Neuron (in vitro differentiated cells): ENCODE measurements at regions not wholly inside any gene's neighbourhood (a gene's known extent, or its start where the extent isn't known, plus 50 kb on each side); places are given as distances from the start of the nearest gene placed in this dataset.

Source experiments
- H2AFZ ChIP-seq: one replicate; pipeline ENCODE4 v1.6.1; 2013; ENCODE audit warnings: low read depth, mild to moderate bottlenecking, inconsistent platforms, low read length, moderate library complexity
- H3K27me3 ChIP-seq: one replicate; pipeline ENCODE4 v1.6.1; 2013; ENCODE audit warnings: low read length; ENCODE audit not compliant: insufficient read depth
- H3K36me3 ChIP-seq: one replicate; pipeline ENCODE4 v1.6.1; 2013; ENCODE audit warnings: low read length; ENCODE audit not compliant: insufficient read depth
- H3K4me1 ChIP-seq: one replicate; pipeline ENCODE4 v1.6.1; 2013; ENCODE audit warnings: low read length; ENCODE audit not compliant: insufficient read depth
- H3K4me3 ChIP-seq: 2 replicates; pipeline ENCODE4 v1.5.1; 2013; ENCODE audit warnings: mild to moderate bottlenecking, low read length, moderate library complexity
- H3K9me3 ChIP-seq: one replicate; pipeline ENCODE4 v1.6.1; 2013; ENCODE audit warnings: low read length

DNA sequence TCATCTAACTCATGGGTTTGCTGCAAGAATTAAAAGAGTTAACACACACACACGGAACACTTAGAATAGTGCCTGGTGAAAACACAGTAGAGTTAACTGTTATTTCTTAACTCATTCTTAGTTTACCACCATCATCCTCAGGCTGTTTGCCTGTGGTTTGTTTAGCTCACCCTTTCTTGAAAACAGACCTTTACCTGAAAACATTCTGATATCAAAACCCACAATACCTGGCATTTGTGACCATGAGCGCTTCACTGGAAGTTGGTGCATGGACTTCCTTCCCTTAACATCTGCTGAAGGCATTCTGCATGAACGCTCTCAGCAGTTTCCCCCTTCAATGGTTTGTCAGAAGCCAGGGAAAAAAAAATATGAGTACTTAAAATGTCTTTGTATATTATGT lies 256.0 kb downstream of the ETS1 start:
- Histone ChIP-seq H3K4me1 (peaks cover 28% of the 10 kb centered on the region), H3K4me3 (no peak overlapping the region), H3K36me3 (no peaks in the 10 kb centered on the region), H3K27me3 (no peaks in the 10 kb centered on the region), H3K9me3 (no peaks in the 10 kb centered on the region), H2AFZ (no peak overlapping the region)

DNA sequence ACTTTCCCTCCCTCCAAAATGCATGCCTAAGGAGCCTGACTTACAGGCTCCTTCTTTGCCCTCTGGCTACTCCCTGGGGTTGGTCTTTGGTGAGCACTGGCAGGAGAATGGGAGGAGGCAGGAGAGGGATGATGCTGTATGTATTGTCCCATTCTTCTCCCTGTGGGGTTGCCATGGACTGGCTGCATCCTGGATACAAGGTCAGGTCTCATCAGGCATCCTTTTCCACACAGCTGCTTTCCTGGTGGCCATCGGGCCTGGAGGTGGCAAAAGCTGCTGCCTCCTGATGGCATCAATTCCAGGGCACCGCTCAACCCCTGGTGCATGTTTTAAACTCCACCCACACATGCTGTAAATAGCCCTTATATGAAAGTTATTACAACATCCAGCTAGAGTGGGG lies 257.2 kb downstream of the ETS1 start:
- no peaks in the 10 kb centered on the region for H3K36me3 ChIP-seq
- H3K4me1 ChIP-seq = peaks cover 17% of the 10 kb centered on the region
- H2AFZ ChIP-seq = no peak overlapping the region
- no peak overlapping the region for H3K4me3 ChIP-seq
- no peaks in the 10 kb centered on the region for H3K27me3 ChIP-seq
- no peaks in the 10 kb centered on the region for H3K9me3 ChIP-seq

DNA sequence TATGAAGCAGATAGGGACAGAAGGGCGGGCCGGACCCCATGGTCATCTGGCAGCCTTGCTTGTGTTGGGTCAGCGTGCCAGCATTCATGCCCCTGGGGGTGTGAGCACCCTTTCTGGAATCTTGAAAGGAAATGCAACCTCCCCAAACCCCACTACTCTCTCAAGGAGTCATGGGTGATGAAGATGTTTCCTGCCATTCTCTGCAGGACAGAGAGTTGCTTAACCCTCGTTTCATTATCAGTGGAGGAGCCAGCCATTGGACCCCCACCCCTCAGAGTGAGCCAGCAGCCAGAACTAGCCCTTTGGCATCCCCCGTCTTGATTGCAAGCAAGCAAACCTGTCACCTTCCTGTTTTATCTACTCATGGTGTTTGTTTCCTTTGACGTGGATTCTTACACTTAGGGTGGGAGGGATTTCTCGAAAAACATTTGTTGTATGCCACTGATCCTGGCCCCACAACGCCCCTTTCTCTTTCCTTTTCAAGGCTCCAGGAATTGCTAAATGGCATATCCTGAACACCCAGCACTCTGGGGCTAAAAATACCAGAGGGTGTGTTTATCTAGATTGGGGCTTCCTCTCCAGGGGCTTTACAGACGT lies 258.3 kb downstream of the ETS1 start:
- H3K4me1 ChIP-seq = peaks cover 6% of the 10 kb centered on the region
- H3K9me3 ChIP-seq = no peaks in the 10 kb centered on the region
- H3K4me3 ChIP-seq = no peak overlapping the region
- no peaks in the 10 kb centered on the region for H3K36me3 ChIP-seq
- H2AFZ ChIP-seq = no peak overlapping the region
- no peaks in the 10 kb centered on the region for H3K27me3 ChIP-seq

DNA sequence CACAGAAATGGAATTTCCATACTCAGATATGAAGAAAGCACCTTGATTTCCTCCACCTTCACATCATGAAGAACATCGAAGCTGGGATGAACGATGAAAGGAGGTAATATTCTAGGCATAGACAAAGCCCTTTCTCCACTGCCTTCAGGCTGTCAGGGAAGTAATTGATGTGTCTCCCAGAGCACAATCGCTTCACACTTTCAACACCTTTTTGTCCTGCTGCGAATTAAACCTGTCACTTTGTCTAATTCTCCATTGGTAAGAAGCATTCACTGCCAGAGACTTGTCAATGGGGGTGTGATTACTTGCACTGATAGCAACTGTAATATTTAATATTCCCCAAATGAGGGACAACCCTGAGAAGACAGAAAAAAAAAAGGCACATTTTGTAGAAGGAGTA lies 260.1 kb downstream of the ETS1 start:
- Histone ChIP-seq H2AFZ (no peak overlapping the region), H3K4me1 (no peaks in the 10 kb centered on the region), H3K27me3 (no peaks in the 10 kb centered on the region), H3K4me3 (no peak overlapping the region), H3K9me3 (no peaks in the 10 kb centered on the region), H3K36me3 (no peaks in the 10 kb centered on the region)

DNA sequence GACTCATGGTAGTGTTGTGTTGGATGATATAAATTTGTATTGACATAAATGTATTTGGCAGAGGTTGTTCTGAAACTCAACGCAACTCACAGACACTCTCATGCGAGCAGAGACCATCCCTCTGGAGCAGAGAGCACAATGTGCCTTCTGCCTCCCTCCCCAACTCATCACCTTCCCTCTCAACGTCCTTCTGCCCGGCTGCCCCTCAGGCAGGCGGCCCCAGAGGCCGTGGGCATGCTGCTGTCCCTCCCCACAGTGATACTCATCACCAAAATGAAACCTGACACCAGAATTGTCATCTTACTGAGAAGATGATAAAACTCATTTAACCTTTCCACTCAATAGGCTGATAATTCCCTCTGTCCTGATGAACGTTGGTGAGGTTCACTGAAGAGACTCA lies 260.6 kb downstream of the ETS1 start:
- no peak overlapping the region for H3K4me3 ChIP-seq
- no peak overlapping the region for H2AFZ ChIP-seq
- no peaks in the 10 kb centered on the region for H3K4me1 ChIP-seq
- H3K36me3 ChIP-seq = no peaks in the 10 kb centered on the region
- no peaks in the 10 kb centered on the region for H3K27me3 ChIP-seq
- H3K9me3 ChIP-seq = no peaks in the 10 kb centered on the region

DNA sequence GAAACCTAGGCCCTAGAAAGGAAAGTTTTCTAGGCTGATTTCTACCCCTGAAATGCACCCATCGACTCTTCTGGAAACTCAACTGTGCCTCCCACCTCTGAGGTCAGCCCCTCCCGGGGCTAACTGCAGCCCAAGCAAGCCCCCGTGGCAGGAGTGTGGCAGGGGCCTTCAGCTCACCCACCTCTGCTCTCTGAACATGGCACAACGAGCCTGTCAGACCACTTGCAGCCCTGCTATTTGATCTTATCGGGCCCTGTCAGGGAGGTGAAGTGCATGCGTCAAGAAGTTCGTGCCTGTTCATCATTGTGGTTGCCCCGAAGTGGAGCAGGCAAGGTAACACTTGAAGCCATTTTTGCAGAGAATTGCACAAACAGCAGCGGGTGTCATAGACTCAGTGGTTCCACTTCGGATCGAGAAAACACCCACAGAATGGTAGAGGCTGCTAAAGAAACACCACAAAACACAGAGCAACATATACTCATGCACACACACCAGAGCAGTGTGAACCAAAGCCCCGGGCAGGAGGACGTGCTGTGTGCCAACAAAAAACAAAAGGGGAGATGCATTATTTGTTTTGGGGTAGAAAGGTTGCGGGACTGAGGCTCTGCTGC lies 262.7 kb downstream of the ETS1 start:
- Histone ChIP-seq H3K4me1 (peaks cover 6% of the 10 kb centered on the region), H3K9me3 (no peaks in the 10 kb centered on the region), H2AFZ (no peak overlapping the region), H3K27me3 (no peaks in the 10 kb centered on the region), H3K4me3 (no peak overlapping the region), H3K36me3 (no peaks in the 10 kb centered on the region)

- H3K4me1 ChIP-seq = peaks cover 6% of the 10 kb centered on the region
- H3K36me3 ChIP-seq = no peaks in the 10 kb centered on the region
- H3K4me3 ChIP-seq = no peak overlapping the region
- H2AFZ ChIP-seq = no peak overlapping the region
- H3K9me3 ChIP-seq = no peaks in the 10 kb centered on the region
- no peaks in the 10 kb centered on the region for H3K27me3 ChIP-seq
These were observed 263.3 kb downstream of the ETS1 start for GRCh38 chr11:128324051-128324481.

GRCh38 chr11:128323381-128323780 lies 264.0 kb downstream of the ETS1 start:
- H3K36me3 ChIP-seq = no peaks in the 10 kb centered on the region
- H3K4me3 ChIP-seq = no peak overlapping the region
- H3K4me1 ChIP-seq = peaks cover 6% of the 10 kb centered on the region
- H3K9me3 ChIP-seq = no peaks in the 10 kb centered on the region
- no peaks in the 10 kb centered on the region for H3K27me3 ChIP-seq
- no peak overlapping the region for H2AFZ ChIP-seq

- Histone ChIP-seq H3K4me1 (peaks cover 6% of the 10 kb centered on the region), H3K36me3 (no peaks in the 10 kb centered on the region), H2AFZ (no peak overlapping the region), H3K27me3 (no peaks in the 10 kb centered on the region), H3K9me3 (peaks cover 3% of the 10 kb centered on the region), H3K4me3 (no peak overlapping the region)
These were observed 268.4 kb downstream of the ETS1 start for GRCh38 chr11:128318856-128319474.

GRCh38 chr11:128316541-128317227 lies 270.7 kb downstream of the ETS1 start:
- Histone ChIP-seq H3K27me3 (no peaks in the 10 kb centered on the region), H3K36me3 (no peaks in the 10 kb centered on the region)

GRCh38 chr11:128315933-128316332 lies 271.4 kb downstream of the ETS1 start:
- Histone ChIP-seq H3K4me3 (no peak overlapping the region), H3K4me1 (no peaks in the 10 kb centered on the region), H3K9me3 (peaks cover 3% of the 10 kb centered on the region), H3K36me3 (no peaks in the 10 kb centered on the region), H2AFZ (no peak overlapping the region), H3K27me3 (no peaks in the 10 kb centered on the region)

More at GRCh38 chr11:128316541-128317227, 270.7 kb downstream of the ETS1 start:
- Histone ChIP-seq H3K4me1 (peaks cover 5% of the 10 kb centered on the region), H3K4me3 (no peak overlapping the region), H3K9me3 (peaks cover 3% of the 10 kb centered on the region), H2AFZ (no peak overlapping the region)

GRCh38 chr11:128313931-128314330 lies 273.4 kb downstream of the ETS1 start:
- Histone ChIP-seq H3K4me3 (no peak overlapping the region), H3K27me3 (no peaks in the 10 kb centered on the region)

More at GRCh38 chr11:128313931-128314330, 273.4 kb downstream of the ETS1 start:
- Histone ChIP-seq H2AFZ (no peak overlapping the region), H3K36me3 (no peaks in the 10 kb centered on the region), H3K9me3 (peaks cover 3% of the 10 kb centered on the region), H3K4me1 (no peaks in the 10 kb centered on the region)
